Keratinocyte (primary cell): ENCODE measurements at regions not wholly inside any gene's neighbourhood (a gene's known extent, or its start where the extent isn't known, plus 50 kb on each side); places are given as distances from the start of the nearest gene placed in this dataset.

Experiments used
- DNase-seq: peaks from one replicate; pipeline ENCODE4 v3.0.0-alpha.2; 2011; ENCODE audit warnings: low read depth, missing footprints, low spot score
- FAIRE-seq: peaks from 2 replicates; lab custom pipeline; 2011; peaks lifted over from hg19 to GRCh38; lab: Jason Lieb, UNC
- H2AFZ ChIP-seq: 2 replicates; pipeline ENCODE4 v1.6.0; 2012; ENCODE audit warnings: low read length, control low read depth, inconsistent platforms; ENCODE audit not compliant: control insufficient read depth
- H3K27ac ChIP-seq: 2 replicates; pipeline ENCODE4 v1.5.1; 2011; ENCODE audit warnings: low read length; ENCODE audit not compliant: control insufficient read depth, insufficient read depth
- H3K27me3 ChIP-seq: 3 replicates; pipeline ENCODE4 v1.6.0; 2011; ENCODE audit warnings: low read length; ENCODE audit not compliant: control insufficient read depth, insufficient read depth; ENCODE audit errors: extremely low read depth
- H3K36me3 ChIP-seq, 2 experiments: 2 replicates in 1 of 2; 3 replicates in 1 of 2; pipeline ENCODE4 v1.5.1; 2011; ENCODE audit warnings: low read length in 2 of 2, mild to moderate bottlenecking in 1 of 2; ENCODE audit not compliant: control insufficient read depth in 2 of 2, insufficient read depth in 2 of 2; ENCODE audit errors: extremely low read depth in 1 of 2
- H3K4me1 ChIP-seq: 3 replicates; pipeline ENCODE4 v1.5.1; 2011; ENCODE audit warnings: low read length; ENCODE audit not compliant: control insufficient read depth, insufficient read depth; ENCODE audit errors: extremely low read depth
- H3K4me2 ChIP-seq: 3 replicates; pipeline ENCODE4 v1.6.0; 2011; ENCODE audit warnings: low read depth, low read length; ENCODE audit not compliant: control insufficient read depth, insufficient read depth; ENCODE audit errors: extremely low read depth
- H3K4me3 ChIP-seq, 3 experiments: fragments of 200-600 bp in 1 of 3; sonication (generic) in 1 of 3; 2 replicates in 2 of 3; 3 replicates in 1 of 3; pipeline ENCODE4 v1.5.1; 2011 to 2016; ENCODE audit warnings: low read length in 3 of 3, mild to moderate bottlenecking in 3 of 3, control low read depth in 2 of 3, inconsistent platforms in 1 of 3, low read depth in 1 of 3, mixed read lengths in 1 of 3, mixed run types in 1 of 3, moderate library complexity in 1 of 3; ENCODE audit not compliant: control insufficient read depth in 2 of 3, insufficient read depth in 2 of 3; ENCODE audit errors: extremely low read depth in 1 of 3
- H3K79me2 ChIP-seq: 2 replicates; pipeline ENCODE4 v1.6.0; 2012; ENCODE audit warnings: low read length; ENCODE audit not compliant: control insufficient read depth, insufficient read depth
- H3K9ac ChIP-seq: 3 replicates; pipeline ENCODE4 v1.6.0; 2011; ENCODE audit warnings: low read length; ENCODE audit not compliant: control insufficient read depth, insufficient read depth; ENCODE audit errors: extremely low read depth
- H3K9me1 ChIP-seq: 3 replicates; pipeline ENCODE4 v1.6.0; 2011; ENCODE audit warnings: low read length; ENCODE audit not compliant: control insufficient read depth, insufficient read depth; ENCODE audit errors: extremely low read depth
- H3K9me3 ChIP-seq: 2 replicates; pipeline ENCODE4 v1.5.1; 2012; ENCODE audit warnings: low read depth, low read length; ENCODE audit not compliant: control insufficient read depth
- H4K20me1 ChIP-seq: 3 replicates; pipeline ENCODE4 v1.6.0; 2011; ENCODE audit warnings: low read length; ENCODE audit not compliant: control insufficient read depth, insufficient read depth; ENCODE audit errors: extremely low read depth
- EZH2 ChIP-seq: IDR thresholded peaks from one replicate; pipeline ENCODE4 v1.6.1; 2012; ENCODE audit warnings: inconsistent platforms, mild to moderate bottlenecking, low read length, moderate library complexity
- dilution Hi-C: fragments of 300-500 bp; cut with MboI; formaldehyde crosslinking; loops from one replicate; pipeline ENCODE4 v1.7.0; 2020; ENCODE audit warnings: low sequenced_read_pairs; ENCODE audit not compliant: extremely low pct_ligation_motif_present
- TF ChIP-seq, protein P1 (sequence below), 3 experiments: IDR thresholded peaks in 1 of 3; conservative IDR thresholded peaks in 1 of 3; optimal IDR thresholded peaks in 1 of 3; 2 replicates in 2 of 3; 3 replicates in 1 of 3; pipeline versions ENCODE3 to v1.5.1; 2011; ENCODE audit warnings: low read length in 3 of 3, mild to moderate bottlenecking in 3 of 3, moderate library complexity in 2 of 3, control low read depth in 1 of 3, inconsistent platforms in 1 of 3; ENCODE audit not compliant: insufficient read depth in 2 of 3; ENCODE audit errors: extremely low read depth in 1 of 3

- TF ChIP-seq, protein P1, sequence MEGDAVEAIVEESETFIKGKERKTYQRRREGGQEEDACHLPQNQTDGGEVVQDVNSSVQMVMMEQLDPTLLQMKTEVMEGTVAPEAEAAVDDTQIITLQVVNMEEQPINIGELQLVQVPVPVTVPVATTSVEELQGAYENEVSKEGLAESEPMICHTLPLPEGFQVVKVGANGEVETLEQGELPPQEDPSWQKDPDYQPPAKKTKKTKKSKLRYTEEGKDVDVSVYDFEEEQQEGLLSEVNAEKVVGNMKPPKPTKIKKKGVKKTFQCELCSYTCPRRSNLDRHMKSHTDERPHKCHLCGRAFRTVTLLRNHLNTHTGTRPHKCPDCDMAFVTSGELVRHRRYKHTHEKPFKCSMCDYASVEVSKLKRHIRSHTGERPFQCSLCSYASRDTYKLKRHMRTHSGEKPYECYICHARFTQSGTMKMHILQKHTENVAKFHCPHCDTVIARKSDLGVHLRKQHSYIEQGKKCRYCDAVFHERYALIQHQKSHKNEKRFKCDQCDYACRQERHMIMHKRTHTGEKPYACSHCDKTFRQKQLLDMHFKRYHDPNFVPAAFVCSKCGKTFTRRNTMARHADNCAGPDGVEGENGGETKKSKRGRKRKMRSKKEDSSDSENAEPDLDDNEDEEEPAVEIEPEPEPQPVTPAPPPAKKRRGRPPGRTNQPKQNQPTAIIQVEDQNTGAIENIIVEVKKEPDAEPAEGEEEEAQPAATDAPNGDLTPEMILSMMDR (optimal IDR thresholded peaks at IDR 0.05 in 1 of 3, IDR thresholded peaks at IDR 0.05 in 1 of 3, conservative IDR thresholded peaks at IDR 0.05 in 1 of 3; ENCODE audit: extremely low read depth in 1 of 3, insufficient read depth in 2 of 3, low read length in 3 of 3), result no peak
- no peak for TF ChIP-seq EZH2
- dilution Hi-C loops, result no loop called here
- H3K9me3 ChIP-seq, result no peaks in the 10 kb centered on the region
- H3K4me1 ChIP-seq, result no peaks in the 10 kb centered on the region
- H3K4me2 ChIP-seq, result no peak overlapping the region
- H3K79me2 ChIP-seq, result no peaks in the 10 kb centered on the region
- no peak overlapping the region for H3K9ac ChIP-seq
- no peaks in the 10 kb centered on the region for H4K20me1 ChIP-seq
- FAIRE-seq (no peak), DNase-seq (no peak)
- no peaks in the 10 kb centered on the region for H3K27me3 ChIP-seq
- H3K27ac ChIP-seq, result no peak overlapping the region
- H3K4me3 ChIP-seq, result no peak overlapping the region
- H3K9me1 ChIP-seq, result no peaks in the 10 kb centered on the region
- H3K36me3 ChIP-seq, result no peaks in the 10 kb centered on the region
- H2AFZ ChIP-seq, result no peak overlapping the region
Observed at GRCh38 chr5:99948850-99949249, 586.3 kb upstream of the FAM174A start.

GRCh38 chr5:99945478-99946442 is 589.4 kb upstream of the FAM174A start:
- H3K79me2 ChIP-seq, result no peaks in the 10 kb centered on the region
- TF ChIP-seq, protein P1 (optimal IDR thresholded peaks at IDR 0.05 in 1 of 3, IDR thresholded peaks at IDR 0.05 in 1 of 3, conservative IDR thresholded peaks at IDR 0.05 in 1 of 3; ENCODE audit: extremely low read depth in 1 of 3, insufficient read depth in 2 of 3, low read length in 3 of 3), result no peak
- TF ChIP-seq EZH2, result no peak
- no peak overlapping the region for H2AFZ ChIP-seq
- no peaks in the 10 kb centered on the region for H3K4me1 ChIP-seq
- dilution Hi-C loops, result no loop called here
- no peaks in the 10 kb centered on the region for H4K20me1 ChIP-seq
- H3K9ac ChIP-seq, result no peak overlapping the region
- no peaks in the 10 kb centered on the region for H3K27me3 ChIP-seq
- DNase-seq (no peak), FAIRE-seq (no peak)
- no peak overlapping the region for H3K4me2 ChIP-seq
- H3K9me3 ChIP-seq, result no peaks in the 10 kb centered on the region
- no peaks in the 10 kb centered on the region for H3K36me3 ChIP-seq
- no peak overlapping the region for H3K27ac ChIP-seq
- no peaks in the 10 kb centered on the region for H3K9me1 ChIP-seq
- no peak overlapping the region for H3K4me3 ChIP-seq
